GM12892 (cell line): ENCODE measurements at regions not wholly inside any gene's neighbourhood (a gene's known extent, or its start where the extent isn't known, plus 50 kb on each side); places are given as distances from the start of the nearest gene placed in this dataset.
"Not testable (repeated sequence)": the region's sequence is repeated elsewhere in the genome, so short reads cannot be mapped to it uniquely, and the experiment has no call there.

ENCODE experiments used
- POLR2A ChIP-seq: IDR thresholded peaks from 2 replicates; pipeline ENCODE4 v1.6.1; 2011; ENCODE audit warnings: low read depth, low read length, control low read depth
- TAF1 ChIP-seq: IDR thresholded peaks from 2 replicates; pipeline ENCODE4 v1.6.1; 2011; ENCODE audit warnings: low read depth, mild to moderate bottlenecking, control low read depth, low read length, borderline replicate concordance

DNA sequence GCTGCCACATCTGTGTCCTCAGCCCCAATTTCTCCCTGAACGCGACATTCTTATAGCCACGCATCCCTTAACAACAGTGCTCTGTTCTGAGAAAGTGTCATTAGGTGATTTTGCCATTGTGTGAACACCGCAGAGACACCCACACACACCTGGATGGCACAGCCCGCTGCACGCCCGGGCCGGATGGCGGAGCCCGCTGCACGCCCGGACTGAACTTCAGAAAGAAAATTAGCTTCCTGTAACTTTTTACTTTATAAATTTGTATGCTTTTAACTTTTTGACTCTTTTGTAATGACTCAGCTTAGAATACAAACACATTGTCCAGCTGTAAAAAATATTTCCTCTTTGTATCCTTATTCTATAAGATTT, 567.0 kb upstream of the B3GAT1 start:
- TF ChIP-seq POLR2A, TAF1: not testable (repeated sequence)
